Suprapubic skin (tissue), 4 donors: ENCODE measurements at regions not wholly inside any gene's neighbourhood (a gene's known extent, or its start where the extent isn't known, plus 50 kb on each side); places are given as distances from the start of the nearest gene placed in this dataset.

Experiments
- CTCF ChIP-seq, 2 donors: fragments of 200-600 bp in 1 of 2; fragments of 450-650 bp in 1 of 2; sonication (generic) in 1 of 2; IDR thresholded peaks; one replicate each; pipeline ENCODE4 v1.5.1; 2016 to 2019; ENCODE audit warnings: antibody characterized with exemption in 2 of 2, mild to moderate bottlenecking in 1 of 2, moderate library complexity in 1 of 2
- POLR2A ChIP-seq, 2 donors: fragments of 450-650 bp; IDR thresholded peaks; one replicate each; pipeline ENCODE4 v1.6.1; 2017; ENCODE audit warnings: antibody characterized with exemption in 2 of 2, mild to moderate bottlenecking in 2 of 2, moderate library complexity in 2 of 2
- POLR2AphosphoS5 ChIP-seq, 3 donors: sonication (generic); formaldehyde crosslinking; IDR thresholded peaks; one replicate each; pipeline ENCODE4 v1.6.1; 2017; ENCODE audit warnings: antibody characterized with exemption in 3 of 3

GRCh38 chr5:161155451-161155850, 303.4 kb upstream of the ATP10B start:
- TF ChIP-seq CTCF (IDR thresholded peaks at IDR 0.05), result no peak
- no peak for TF ChIP-seq POLR2A (IDR thresholded peaks at IDR 0.05)
- no peak for TF ChIP-seq POLR2AphosphoS5 (IDR thresholded peaks at IDR 0.05)
